ENCODE measurements at regions not wholly inside any gene's neighbourhood (a gene's known extent, or its start where the extent isn't known, plus 50 kb on each side); places are given as distances from the start of the nearest gene placed in this dataset.

GRCh38 chr12:72742568-72742967 lies 470.4 kb downstream of the TRHDE start:
- TF ChIP-seq CTCF (IDR thresholded peaks at IDR 0.05), result no peak
- no peak for TF ChIP-seq POLR2A (IDR thresholded peaks at IDR 0.05)
- TF ChIP-seq POLR2AphosphoS5 (IDR thresholded peaks at IDR 0.05), result no peak
- TF ChIP-seq EP300 (IDR thresholded peaks at IDR 0.05), result no peak
